ENCODE measurements at regions not wholly inside any gene's neighbourhood (a gene's known extent, or its start where the extent isn't known, plus 50 kb on each side); places are given as distances from the start of the nearest gene placed in this dataset.

DNA sequence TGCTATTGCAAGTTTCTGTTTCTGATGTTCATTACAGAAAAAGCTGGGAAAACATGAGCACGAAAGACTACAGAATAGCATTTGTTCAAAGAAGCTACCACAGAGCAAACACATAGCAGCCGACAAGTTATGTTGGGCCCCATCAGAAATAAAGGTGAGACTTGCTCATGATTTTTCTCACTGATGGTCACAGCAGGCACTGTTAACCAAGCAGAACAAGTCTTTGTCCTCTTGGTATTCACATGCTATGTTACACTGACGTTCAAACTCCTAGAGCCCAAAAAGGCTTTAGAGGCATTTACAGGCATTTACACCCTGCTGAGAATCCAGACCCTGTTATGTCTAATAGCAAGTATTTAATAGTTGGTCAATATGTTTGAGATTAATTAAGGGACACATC lies 235.0 kb upstream of the HNMT start:
- Histone ChIP-seq H3K27me3 (replicated peaks) (no peaks in the 10 kb centered on the region), H3K36me3 (no peaks in the 10 kb centered on the region), H3K27ac (no peak overlapping the region)

DNA sequence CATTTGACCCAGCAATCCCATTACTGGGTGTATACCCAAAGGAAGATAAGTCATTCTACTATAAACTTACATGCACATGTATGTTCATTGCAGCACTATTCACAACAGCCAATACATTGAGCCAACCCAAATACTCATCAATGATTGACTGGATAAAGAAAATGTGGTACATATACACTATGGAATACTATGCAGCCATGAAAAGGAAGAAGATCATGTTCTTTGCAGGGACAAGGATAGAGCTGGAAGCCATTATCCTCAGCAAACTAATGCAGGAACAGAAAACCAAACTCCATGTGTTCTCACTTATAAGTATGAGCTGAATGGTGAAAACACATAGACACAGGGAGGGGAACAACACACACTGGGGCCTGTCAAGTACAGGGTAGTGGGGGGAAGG lies 226.7 kb upstream of the HNMT start:
- Histone ChIP-seq H3K9me3 (replicated peaks) (no peaks in the 10 kb centered on the region), H3K27ac (no peak overlapping the region), H3K27me3 (replicated peaks) (no peaks in the 10 kb centered on the region), H3K4me3 (no peak overlapping the region), H3K36me3 (no peaks in the 10 kb centered on the region), H3K4me1 (replicated peaks) (no peaks in the 10 kb centered on the region)
- no peak for DNase-seq (ENCODE audit: low read depth in 1 of 2, low spot score in 2 of 2)

More for the DNA sequence above, 235.0 kb upstream of the HNMT start:
- Histone ChIP-seq H3K4me3 (no peak overlapping the region), H3K4me1 (replicated peaks) (no peaks in the 10 kb centered on the region), H3K9me3 (replicated peaks) (0 out of 2 replicates have a peak, but pooled peaks cover 3% of the 10 kb centered on the region)
- no peak for DNase-seq (ENCODE audit: low read depth in 1 of 2, low spot score in 2 of 2)

DNA sequence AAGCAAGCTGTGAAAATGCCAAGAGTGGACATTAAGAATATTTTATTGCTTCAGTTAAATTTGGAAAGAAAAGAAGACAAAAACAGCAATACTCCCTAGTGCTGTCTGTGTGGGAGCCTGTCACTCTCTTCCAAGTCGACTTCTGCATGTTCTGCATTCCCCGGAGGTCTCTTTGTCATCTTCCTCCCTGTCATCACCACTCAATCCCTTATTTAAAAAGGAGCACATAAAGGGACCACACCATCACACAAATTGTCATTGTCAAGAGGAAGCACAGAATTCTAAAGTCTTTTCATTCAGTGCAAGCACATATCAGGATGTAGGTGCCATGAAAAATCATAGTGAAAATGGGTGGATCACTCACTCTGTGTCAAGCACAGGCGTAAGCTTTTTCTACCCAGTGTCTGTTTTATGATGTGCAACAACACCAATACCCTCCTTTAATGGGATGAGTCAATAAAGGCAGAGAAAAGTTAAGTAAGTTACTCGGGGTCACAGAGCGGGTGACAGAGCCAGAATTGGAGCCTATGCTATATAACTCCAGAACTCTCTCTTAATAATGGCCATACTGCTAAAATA lies 222.4 kb upstream of the HNMT start:
- Histone ChIP-seq H3K4me1 (replicated peaks) (no peaks in the 10 kb centered on the region), H3K4me3 (no peak overlapping the region)

DNA sequence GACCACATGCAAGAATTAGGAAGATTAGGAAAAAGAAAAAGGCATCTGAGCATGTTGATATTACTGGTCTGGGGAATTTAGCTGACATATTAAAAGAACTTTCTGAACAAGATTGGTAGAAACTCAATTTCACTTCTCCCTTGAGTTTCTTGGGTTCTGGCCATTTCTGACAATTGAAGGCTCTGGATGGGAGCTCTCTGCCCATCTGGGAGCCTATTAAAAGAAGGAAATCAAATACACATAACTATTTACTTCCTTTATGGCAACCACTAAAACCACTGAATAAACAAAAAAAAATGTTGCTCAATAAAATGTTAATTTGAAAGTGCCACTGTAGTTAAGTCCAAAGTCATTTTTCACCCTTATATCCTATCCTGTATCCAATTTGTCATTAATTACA lies 216.8 kb upstream of the HNMT start:
- H3K9me3 ChIP-seq (replicated peaks), result no peaks in the 10 kb centered on the region
- H3K27ac ChIP-seq, result no peak overlapping the region
- no peaks in the 10 kb centered on the region for H3K27me3 ChIP-seq (replicated peaks)
- no peaks in the 10 kb centered on the region for H3K4me1 ChIP-seq (replicated peaks)
- no peak overlapping the region for H3K4me3 ChIP-seq
- no peak for DNase-seq (ENCODE audit: low read depth in 1 of 2, low spot score in 2 of 2)
- H3K36me3 ChIP-seq, result no peaks in the 10 kb centered on the region

More for the DNA sequence above, 222.4 kb upstream of the HNMT start:
- no peak for DNase-seq (ENCODE audit: low read depth in 1 of 2, low spot score in 2 of 2)
- Histone ChIP-seq H3K27ac (no peak overlapping the region), H3K27me3 (replicated peaks) (no peaks in the 10 kb centered on the region), H3K9me3 (replicated peaks) (no peaks in the 10 kb centered on the region), H3K36me3 (no peaks in the 10 kb centered on the region)

DNA sequence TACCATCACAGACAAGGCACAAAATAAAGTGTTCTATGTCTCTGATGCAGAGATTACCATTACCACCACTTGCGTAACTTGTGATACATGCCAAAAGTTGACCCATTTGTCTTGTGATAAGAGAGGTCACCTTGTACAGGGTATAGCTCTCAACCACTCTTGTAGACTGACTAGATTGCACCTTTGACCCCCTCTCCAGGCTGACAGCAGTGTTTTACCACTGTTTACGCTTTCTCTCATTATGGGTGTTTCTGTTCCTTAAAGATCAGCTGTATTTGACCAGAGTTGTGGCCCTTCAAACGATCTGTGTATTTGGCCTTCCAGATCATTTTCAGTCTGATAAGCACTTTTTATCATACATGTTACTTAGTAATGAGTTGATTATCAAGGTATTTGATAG lies 215.7 kb upstream of the HNMT start:
- H3K36me3 ChIP-seq, result no peaks in the 10 kb centered on the region
- no peaks in the 10 kb centered on the region for H3K27me3 ChIP-seq (replicated peaks)
- H3K9me3 ChIP-seq (replicated peaks), result no peaks in the 10 kb centered on the region
- no peaks in the 10 kb centered on the region for H3K4me1 ChIP-seq (replicated peaks)
- DNase-seq (ENCODE audit: low read depth in 1 of 2, low spot score in 2 of 2), result no peak
- no peak overlapping the region for H3K27ac ChIP-seq
- H3K4me3 ChIP-seq, result no peak overlapping the region

DNA sequence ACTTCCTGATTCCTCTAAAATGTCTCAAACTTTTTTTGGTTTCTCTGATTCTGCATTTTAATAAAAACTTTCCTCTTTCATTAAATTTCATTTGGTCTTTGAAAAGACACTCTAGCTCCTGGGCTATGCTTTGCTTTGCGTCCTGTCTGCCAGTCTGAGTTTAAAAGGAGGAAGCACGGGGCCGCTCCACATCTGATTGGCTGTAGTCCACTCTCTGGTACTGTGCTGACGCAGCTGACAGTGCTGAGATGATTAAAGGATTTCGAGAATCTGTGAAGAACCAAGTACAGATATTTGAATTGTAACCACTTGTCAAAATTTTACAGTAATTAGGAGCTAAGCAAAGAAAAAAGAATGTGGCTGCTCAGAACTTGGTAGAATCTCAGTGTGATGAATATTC lies 199.6 kb upstream of the HNMT start:
- DNase-seq (ENCODE audit: low read depth in 1 of 2, low spot score in 2 of 2), result no peak
- Histone ChIP-seq H3K4me3 (no peak overlapping the region), H3K27ac (no peak overlapping the region), H3K36me3 (no peaks in the 10 kb centered on the region), H3K27me3 (replicated peaks) (no peaks in the 10 kb centered on the region), H3K9me3 (replicated peaks) (no peaks in the 10 kb centered on the region), H3K4me1 (replicated peaks) (no peaks in the 10 kb centered on the region)

DNA sequence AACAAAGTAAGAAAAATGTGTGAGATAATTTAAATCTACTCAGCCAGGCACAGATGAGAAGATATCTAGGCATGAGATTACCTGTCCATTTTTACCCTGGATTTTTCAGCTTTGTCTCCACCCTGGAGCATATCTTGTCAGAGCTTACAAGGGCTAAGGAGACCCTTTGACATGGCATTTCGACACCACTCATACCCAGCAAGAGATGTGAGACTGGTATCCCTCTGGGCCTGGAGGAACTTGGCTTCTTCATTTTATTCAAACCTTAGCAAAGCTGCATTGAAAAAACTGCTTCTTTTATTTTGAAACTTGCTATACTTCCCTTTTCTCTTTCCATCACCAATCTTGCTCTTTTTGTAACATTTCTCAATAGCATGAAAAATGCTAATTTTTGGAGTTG lies 194.9 kb upstream of the HNMT start:
- Histone ChIP-seq H3K36me3 (no peaks in the 10 kb centered on the region), H3K27me3 (replicated peaks) (no peaks in the 10 kb centered on the region), H3K4me1 (replicated peaks) (no peaks in the 10 kb centered on the region), H3K4me3 (no peak overlapping the region), H3K9me3 (replicated peaks) (no peaks in the 10 kb centered on the region), H3K27ac (no peak overlapping the region)
- no peak for DNase-seq (ENCODE audit: low read depth in 1 of 2, low spot score in 2 of 2)

DNA sequence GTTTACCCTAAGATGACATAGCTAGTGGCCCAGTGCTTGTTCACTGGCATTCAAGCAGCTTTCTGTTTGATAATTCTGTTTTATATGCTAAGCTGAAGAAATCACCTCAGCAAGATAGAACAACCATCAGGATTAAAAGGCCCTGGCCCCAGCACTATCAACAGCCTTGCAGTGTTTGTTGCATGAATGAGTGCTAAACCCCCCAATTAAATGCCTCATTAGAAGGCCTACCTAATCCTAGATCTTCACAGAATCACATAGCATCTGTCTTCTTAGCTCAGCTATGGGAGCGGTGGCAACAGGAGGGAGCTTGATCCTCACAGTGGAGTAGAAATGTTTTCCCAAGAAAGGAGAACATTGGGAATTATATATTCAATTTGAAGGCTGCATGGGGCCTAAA lies 194.1 kb upstream of the HNMT start:
- Histone ChIP-seq H3K9me3 (replicated peaks) (no peaks in the 10 kb centered on the region), H3K4me3 (no peak overlapping the region), H3K27ac (no peak overlapping the region), H3K27me3 (replicated peaks) (no peaks in the 10 kb centered on the region), H3K36me3 (no peaks in the 10 kb centered on the region), H3K4me1 (replicated peaks) (no peaks in the 10 kb centered on the region)
- DNase-seq (ENCODE audit: low read depth in 1 of 2, low spot score in 2 of 2), result no peak

DNA sequence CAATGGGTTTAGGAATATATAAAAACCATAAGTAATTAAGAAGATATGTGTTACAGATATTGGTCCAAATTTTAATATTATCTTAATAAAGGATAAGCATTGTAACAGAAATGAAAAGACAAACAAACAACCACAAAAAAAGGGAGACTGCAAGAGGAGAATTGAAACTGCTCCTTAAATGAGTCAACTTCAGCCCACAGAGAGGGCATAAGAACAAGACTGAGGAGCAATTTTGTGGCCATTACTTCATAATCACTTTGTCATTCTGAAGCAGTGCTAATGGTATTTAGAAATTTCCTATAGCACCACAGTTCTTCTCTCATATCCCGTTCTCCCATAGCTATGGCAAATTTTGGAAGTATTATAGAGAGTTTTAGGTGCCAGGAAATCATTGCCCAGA lies 193.2 kb upstream of the HNMT start:
- H3K36me3 ChIP-seq, result no peaks in the 10 kb centered on the region
- H3K4me3 ChIP-seq, result no peak overlapping the region
- DNase-seq (ENCODE audit: low read depth in 1 of 2, low spot score in 2 of 2), result no peak
- no peaks in the 10 kb centered on the region for H3K27me3 ChIP-seq (replicated peaks)
- H3K9me3 ChIP-seq (replicated peaks), result no peaks in the 10 kb centered on the region
- no peaks in the 10 kb centered on the region for H3K4me1 ChIP-seq (replicated peaks)
- no peak overlapping the region for H3K27ac ChIP-seq

DNA sequence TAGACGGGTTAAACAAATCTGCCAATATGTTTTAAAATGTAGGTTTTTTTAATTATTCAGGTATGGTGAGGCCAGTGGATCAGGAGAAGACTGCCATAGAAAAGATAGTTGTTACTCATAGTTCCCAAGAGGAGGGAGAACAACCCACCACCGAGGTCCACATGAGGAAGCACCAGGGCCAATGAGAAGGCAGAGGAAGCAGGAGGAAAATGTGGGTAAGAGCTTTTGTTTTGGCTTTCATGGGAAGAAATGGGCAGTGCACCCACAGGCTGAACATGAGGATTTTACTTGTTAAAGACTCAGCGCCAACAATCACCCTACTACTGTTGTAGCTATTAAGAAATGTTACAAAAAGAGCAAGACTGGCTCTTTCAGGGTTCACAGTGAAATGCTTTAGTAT lies 191.8 kb upstream of the HNMT start:
- Histone ChIP-seq H3K4me1 (replicated peaks) (no peaks in the 10 kb centered on the region), H3K4me3 (no peak overlapping the region), H3K27me3 (replicated peaks) (no peaks in the 10 kb centered on the region), H3K9me3 (replicated peaks) (no peaks in the 10 kb centered on the region), H3K27ac (no peak overlapping the region), H3K36me3 (no peaks in the 10 kb centered on the region)
- no peak for DNase-seq (ENCODE audit: low read depth in 1 of 2, low spot score in 2 of 2)

DNA sequence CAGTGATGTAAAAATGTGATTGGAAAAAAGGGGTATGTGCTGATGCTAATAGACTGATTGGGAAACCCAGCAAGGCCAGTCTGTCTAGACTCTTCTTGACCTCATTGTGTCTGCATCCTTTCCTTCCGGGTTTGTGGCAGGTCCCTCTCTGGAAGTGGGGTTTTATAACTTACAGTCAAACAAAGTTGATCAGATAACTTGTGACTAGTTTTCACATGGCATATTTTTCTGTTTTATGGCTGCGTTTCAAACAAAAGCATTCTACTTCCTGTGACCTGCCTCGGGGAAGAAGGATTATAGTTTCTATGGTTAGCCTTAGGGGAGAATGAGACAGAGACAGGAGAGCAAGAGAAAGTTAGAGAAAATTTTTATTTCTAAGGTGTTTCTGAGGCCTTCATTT lies 188.7 kb upstream of the HNMT start:
- no peaks in the 10 kb centered on the region for H3K9me3 ChIP-seq (replicated peaks)
- DNase-seq (ENCODE audit: low read depth in 1 of 2, low spot score in 2 of 2), result no peak
- no peak overlapping the region for H3K4me3 ChIP-seq
- H3K4me1 ChIP-seq (replicated peaks), result no peaks in the 10 kb centered on the region
- H3K27ac ChIP-seq, result no peak overlapping the region
- no peaks in the 10 kb centered on the region for H3K36me3 ChIP-seq
- no peaks in the 10 kb centered on the region for H3K27me3 ChIP-seq (replicated peaks)

DNA sequence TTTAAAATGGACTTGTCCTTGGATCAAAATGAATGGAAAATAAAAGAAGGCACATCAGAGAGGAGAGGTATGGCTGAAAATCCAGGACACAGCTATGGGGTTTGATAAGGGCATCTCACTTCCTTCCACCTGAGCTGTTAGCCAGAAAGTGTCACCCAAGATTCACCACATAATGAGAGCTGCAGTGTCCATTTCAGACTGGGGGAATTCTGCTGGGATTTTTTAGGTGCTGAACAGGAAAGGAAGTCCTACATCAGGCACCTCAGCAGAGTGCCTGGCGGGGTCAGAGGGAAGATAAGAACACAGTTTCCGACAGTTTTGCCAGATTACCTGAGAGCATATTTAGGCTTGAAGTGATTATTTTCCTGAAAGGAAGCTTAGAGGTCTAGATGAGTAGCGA lies 187.6 kb upstream of the HNMT start:
- no peaks in the 10 kb centered on the region for H3K27me3 ChIP-seq (replicated peaks)
- no peak for DNase-seq (ENCODE audit: low read depth in 1 of 2, low spot score in 2 of 2)
- no peaks in the 10 kb centered on the region for H3K9me3 ChIP-seq (replicated peaks)
- H3K27ac ChIP-seq, result no peak overlapping the region
- H3K4me3 ChIP-seq, result no peak overlapping the region
- no peaks in the 10 kb centered on the region for H3K4me1 ChIP-seq (replicated peaks)
- H3K36me3 ChIP-seq, result no peaks in the 10 kb centered on the region

DNA sequence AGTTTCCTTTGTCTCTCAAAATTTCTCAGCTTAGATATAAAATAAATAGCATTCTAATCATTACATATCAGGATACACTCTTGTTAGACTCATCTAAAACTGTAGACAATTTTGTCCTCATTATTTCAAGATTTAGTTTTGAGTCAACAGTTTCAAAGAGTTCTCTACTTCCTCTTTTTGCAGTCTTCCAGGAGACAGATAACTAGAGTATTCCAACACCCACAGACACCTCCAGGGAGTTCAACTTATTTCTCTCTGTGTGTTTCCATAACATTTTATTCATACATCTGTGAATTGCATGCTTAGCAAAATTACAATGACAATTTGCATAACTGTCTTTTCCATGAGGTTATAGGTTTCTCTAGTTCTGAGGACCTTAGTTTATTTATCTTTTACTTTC lies 166.6 kb upstream of the HNMT start:
- Histone ChIP-seq H3K27ac (no peak overlapping the region), H3K4me1 (replicated peaks) (no peaks in the 10 kb centered on the region), H3K9me3 (replicated peaks) (0 out of 2 replicates have a peak, but pooled peaks cover 6% of the 10 kb centered on the region), H3K27me3 (replicated peaks) (no peaks in the 10 kb centered on the region), H3K36me3 (no peaks in the 10 kb centered on the region), H3K4me3 (no peak overlapping the region)
- no peak for DNase-seq (ENCODE audit: low read depth in 1 of 2, low spot score in 2 of 2)

DNA sequence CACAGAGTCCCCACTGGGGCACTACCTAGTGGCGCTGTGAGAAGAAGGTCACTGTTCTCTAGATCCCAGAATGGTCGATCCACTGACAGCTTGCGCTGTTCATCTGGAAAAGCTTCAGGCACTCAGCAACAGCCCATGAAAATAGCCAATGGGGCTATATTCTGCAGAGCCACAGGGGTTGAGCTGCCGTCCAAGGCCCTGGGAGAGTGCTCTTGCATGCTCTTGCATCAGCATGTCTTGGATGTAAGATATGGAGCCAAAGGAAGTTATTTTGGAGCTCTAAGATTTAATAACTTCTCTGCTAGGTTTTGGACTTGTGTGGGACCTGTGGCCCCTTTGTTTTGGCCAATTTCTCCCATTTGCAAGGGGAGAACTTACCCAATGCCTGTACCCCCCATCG lies 164.7 kb upstream of the HNMT start:
- DNase-seq (ENCODE audit: low read depth in 1 of 2, low spot score in 2 of 2), result no peak
- no peak overlapping the region for H3K27ac ChIP-seq

DNA sequence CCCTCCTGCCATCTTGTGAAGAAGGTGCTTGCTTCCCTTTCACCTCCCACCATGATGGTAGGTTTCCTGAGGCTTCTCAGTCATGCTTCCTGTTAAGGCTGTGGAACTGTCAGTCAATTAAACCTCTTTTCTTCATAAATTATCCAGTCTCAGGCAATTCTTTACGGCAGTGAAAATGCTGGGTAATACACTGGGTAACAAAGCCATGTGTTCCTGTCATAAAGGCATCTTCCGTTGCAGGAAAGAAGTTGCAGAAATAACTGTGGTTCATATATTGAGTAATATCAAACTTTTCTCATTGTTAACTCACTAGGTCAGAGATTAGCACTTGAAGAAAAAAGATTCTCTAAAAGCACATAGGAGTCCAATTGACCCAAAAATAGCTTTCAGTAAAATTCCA lies 163.9 kb upstream of the HNMT start:
- Histone ChIP-seq H3K4me3 (no peak overlapping the region), H3K9me3 (replicated peaks) (0 out of 2 replicates have a peak, but pooled peaks cover 6% of the 10 kb centered on the region), H3K4me1 (replicated peaks) (no peaks in the 10 kb centered on the region), H3K27me3 (replicated peaks) (no peaks in the 10 kb centered on the region), H3K36me3 (no peaks in the 10 kb centered on the region), H3K27ac (no peak overlapping the region)
- no peak for DNase-seq (ENCODE audit: low read depth in 1 of 2, low spot score in 2 of 2)

More for the DNA sequence above, 164.7 kb upstream of the HNMT start:
- Histone ChIP-seq H3K4me3 (no peak overlapping the region), H3K27me3 (replicated peaks) (no peaks in the 10 kb centered on the region), H3K4me1 (replicated peaks) (no peaks in the 10 kb centered on the region), H3K9me3 (replicated peaks) (0 out of 2 replicates have a peak, but pooled peaks cover 6% of the 10 kb centered on the region), H3K36me3 (no peaks in the 10 kb centered on the region)
